ENCODE measurements at regions not wholly inside any gene's neighbourhood (a gene's known extent, or its start where the extent isn't known, plus 50 kb on each side); places are given as distances from the start of the nearest gene placed in this dataset.

DNA sequence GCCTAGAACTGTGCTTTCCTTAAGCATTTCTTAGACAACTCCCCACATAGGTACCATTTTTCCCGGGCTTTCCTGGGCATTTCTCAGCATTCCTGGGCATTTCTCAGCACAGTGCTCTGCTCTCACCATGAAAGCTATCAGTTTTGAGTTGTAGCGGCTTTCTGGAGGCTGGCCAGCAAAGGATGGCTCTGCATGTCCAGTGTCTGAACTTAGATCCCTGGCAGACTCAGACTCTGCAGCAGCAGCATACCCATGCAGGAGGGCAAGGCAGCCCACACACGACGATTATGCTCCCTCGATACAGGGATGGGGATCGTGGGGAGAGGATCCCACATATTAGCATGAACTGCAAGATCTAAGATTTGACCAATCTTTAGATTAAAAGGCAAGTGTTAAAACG, 248.9 kb upstream of the MKI67 start:
- ChIA-PET POLR2A (no interaction called here), CTCF (no interaction called here)
- H3K9me3 ChIP-seq (replicated peaks; ENCODE audit: control insufficient read depth, insufficient read depth, low read length): no peaks in the 10 kb centered on the region
- dilution Hi-C loops (cut with MboI; ENCODE audit: extremely low pct_ligation_motif_present, low sequenced_read_pairs) (no loop called here), intact Hi-C loops (cut with micrococcal nuclease) (no loop called here)
- no peaks in the 10 kb centered on the region for H3K27me3 ChIP-seq (ENCODE audit: control insufficient read depth in 2 of 2, insufficient read depth in 2 of 2, low read length in 2 of 2)
- H3K9me1 ChIP-seq (replicated peaks; ENCODE audit: control insufficient read depth, extremely low read depth, insufficient read depth, low read length): no peaks in the 10 kb centered on the region
- H2AFZ ChIP-seq (ENCODE audit: low read depth, low read length): no peak overlapping the region
- H4K20me1 ChIP-seq (replicated peaks; ENCODE audit: control insufficient read depth, extremely low read depth, insufficient read depth, low read length): no peaks in the 10 kb centered on the region
- no peak for FAIRE-seq
- no peaks in the 10 kb centered on the region for H3K4me1 ChIP-seq (ENCODE audit: control insufficient read depth, extremely low read depth, insufficient read depth, low read length)
- no peaks in the 10 kb centered on the region for H3K79me2 ChIP-seq (ENCODE audit: control insufficient read depth, insufficient read depth, low read length)
- H3K27ac ChIP-seq (ENCODE audit: insufficient read depth, low read depth, low read length): no peak overlapping the region
- TF ChIP-seq GATA2 (IDR thresholded peaks at IDR 0.05; ENCODE audit: insufficient read depth, insufficient read length, low read depth, low read length): no peak
- TF ChIP-seq POLR2A (IDR thresholded peaks at IDR 0.05; ENCODE audit: low read depth, low read length): no peak
- no peaks in the 10 kb centered on the region for H3K36me3 ChIP-seq (ENCODE audit: control insufficient read depth in 2 of 2, extremely low read depth in 1 of 2, insufficient read depth in 2 of 2, low read length in 2 of 2)
- no peak overlapping the region for H3K9ac ChIP-seq (replicated peaks; ENCODE audit: extremely low read depth, insufficient read depth, low read length)
- H3K4me3 ChIP-seq (replicated peaks in 1 of 3; ENCODE audit: insufficient read depth in 1 of 3, low read depth in 1 of 3, low read length in 3 of 3): no peak overlapping the region
- no TSS peak for BruUV-seq (replicated peaks)
- DNase-seq (ENCODE audit: low read depth, low spot score): no peak
- H3K4me2 ChIP-seq (ENCODE audit: insufficient read depth, low read length): no peak overlapping the region

GRCh38 chr10:128377364-128377987, 251.3 kb upstream of the MKI67 start:
- intact Hi-C loops (cut with micrococcal nuclease): no loop called here
- no peak for DNase-seq (ENCODE audit: low read depth, low spot score)
- POLR2A ChIA-PET: no interaction called here
- Histone ChIP-seq H3K4me2 (ENCODE audit: insufficient read depth, low read length) (no peak overlapping the region), H3K79me2 (ENCODE audit: control insufficient read depth, insufficient read depth, low read length) (no peaks in the 10 kb centered on the region), H3K27me3 (ENCODE audit: control insufficient read depth in 2 of 2, insufficient read depth in 2 of 2, low read length in 2 of 2) (no peaks in the 10 kb centered on the region), H3K4me1 (ENCODE audit: control insufficient read depth, extremely low read depth, insufficient read depth, low read length) (no peaks in the 10 kb centered on the region), H3K9me3 (replicated peaks; ENCODE audit: control insufficient read depth, insufficient read depth, low read length) (no peaks in the 10 kb centered on the region), H3K9ac (replicated peaks; ENCODE audit: extremely low read depth, insufficient read depth, low read length) (no peak overlapping the region), H3K27ac (ENCODE audit: insufficient read depth, low read depth, low read length) (no peak overlapping the region), H2AFZ (ENCODE audit: low read depth, low read length) (no peak overlapping the region), H3K36me3 (ENCODE audit: control insufficient read depth in 2 of 2, extremely low read depth in 1 of 2, insufficient read depth in 2 of 2, low read length in 2 of 2) (no peaks in the 10 kb centered on the region), H4K20me1 (replicated peaks; ENCODE audit: control insufficient read depth, extremely low read depth, insufficient read depth, low read length) (no peaks in the 10 kb centered on the region), H3K9me1 (replicated peaks; ENCODE audit: control insufficient read depth, extremely low read depth, insufficient read depth, low read length) (no peaks in the 10 kb centered on the region), H3K4me3 (replicated peaks in 1 of 3; ENCODE audit: insufficient read depth in 1 of 3, low read depth in 1 of 3, low read length in 3 of 3) (no peak overlapping the region)
- CTCF ChIA-PET: no interaction called here
- no TSS peak for BruUV-seq (replicated peaks)
- TF ChIP-seq EZH2 (IDR thresholded peaks at IDR 0.05; ENCODE audit: borderline replicate concordance, low read depth, low read length, severe bottlenecking) (no peak), MYC (IDR thresholded peaks at IDR 0.05; ENCODE audit: low read depth, low read length) (no peak), JUN (IDR thresholded peaks at IDR 0.05; ENCODE audit: borderline replicate concordance, insufficient read depth, insufficient read length, low read depth) (no peak), FOS (IDR thresholded peaks at IDR 0.05; ENCODE audit: borderline replicate concordance, insufficient read depth, low read length) (no peak), POLR2AphosphoS5 (IDR thresholded peaks at IDR 0.05; ENCODE audit: insufficient read depth, low read depth, low read length) (no peak), GATA2 (IDR thresholded peaks at IDR 0.05; ENCODE audit: insufficient read depth, insufficient read length, low read depth, low read length) (no peak)
- TF ChIP-seq, protein P1, sequence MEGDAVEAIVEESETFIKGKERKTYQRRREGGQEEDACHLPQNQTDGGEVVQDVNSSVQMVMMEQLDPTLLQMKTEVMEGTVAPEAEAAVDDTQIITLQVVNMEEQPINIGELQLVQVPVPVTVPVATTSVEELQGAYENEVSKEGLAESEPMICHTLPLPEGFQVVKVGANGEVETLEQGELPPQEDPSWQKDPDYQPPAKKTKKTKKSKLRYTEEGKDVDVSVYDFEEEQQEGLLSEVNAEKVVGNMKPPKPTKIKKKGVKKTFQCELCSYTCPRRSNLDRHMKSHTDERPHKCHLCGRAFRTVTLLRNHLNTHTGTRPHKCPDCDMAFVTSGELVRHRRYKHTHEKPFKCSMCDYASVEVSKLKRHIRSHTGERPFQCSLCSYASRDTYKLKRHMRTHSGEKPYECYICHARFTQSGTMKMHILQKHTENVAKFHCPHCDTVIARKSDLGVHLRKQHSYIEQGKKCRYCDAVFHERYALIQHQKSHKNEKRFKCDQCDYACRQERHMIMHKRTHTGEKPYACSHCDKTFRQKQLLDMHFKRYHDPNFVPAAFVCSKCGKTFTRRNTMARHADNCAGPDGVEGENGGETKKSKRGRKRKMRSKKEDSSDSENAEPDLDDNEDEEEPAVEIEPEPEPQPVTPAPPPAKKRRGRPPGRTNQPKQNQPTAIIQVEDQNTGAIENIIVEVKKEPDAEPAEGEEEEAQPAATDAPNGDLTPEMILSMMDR (IDR thresholded peaks at IDR 0.05; ENCODE audit: extremely low read depth in 1 of 2, insufficient read depth in 1 of 2, low read depth in 1 of 2, low read length in 2 of 2): no peak
- TF ChIP-seq, protein P2, sequence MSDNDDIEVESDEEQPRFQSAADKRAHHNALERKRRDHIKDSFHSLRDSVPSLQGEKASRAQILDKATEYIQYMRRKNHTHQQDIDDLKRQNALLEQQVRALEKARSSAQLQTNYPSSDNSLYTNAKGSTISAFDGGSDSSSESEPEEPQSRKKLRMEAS (IDR thresholded peaks at IDR 0.05; ENCODE audit: insufficient read depth, insufficient read length): no peak
- dilution Hi-C loops (cut with MboI; ENCODE audit: extremely low pct_ligation_motif_present, low sequenced_read_pairs): no loop called here
- FAIRE-seq: no peak
